Thoracic aorta (tissue), 2 donors: ENCODE measurements at regions not wholly inside any gene's neighbourhood (a gene's known extent, or its start where the extent isn't known, plus 50 kb on each side); places are given as distances from the start of the nearest gene placed in this dataset.

Experiments
- ATAC-seq: fragments of 150-250 bp; one replicate; pipeline ENCODE4 v1.8.0; 2017; ENCODE audit warnings: low read depth; ENCODE audit not compliant: insufficient number of reproducible peaks, low FRiP score
- DNase-seq: peaks from one replicate; pipeline ENCODE4 v3.0.0-alpha.2; 2020; ENCODE audit warnings: low spot score
- H3K27ac ChIP-seq, 2 donors: fragments of 200-600 bp; sonication (generic); 1 replicate in 1 of 2; 2 replicates in 1 of 2; pipeline ENCODE4 v1.5.1; 2016; ENCODE audit warnings: mild to moderate bottlenecking in 2 of 2, moderate library complexity in 2 of 2
- H3K27me3 ChIP-seq: fragments of 200-600 bp; sonication (generic); replicated peaks from 2 replicates; pipeline ENCODE4 v1.6.0; 2016; ENCODE audit warnings: mild to moderate bottlenecking; ENCODE audit not compliant: insufficient read depth
- H3K36me3 ChIP-seq: fragments of 200-600 bp; sonication (generic); one replicate; pipeline ENCODE4 v1.5.1; 2016
- H3K4me1 ChIP-seq, 2 donors: fragments of 200-600 bp; sonication (generic); 1 replicate in 1 of 2; 2 replicates in 1 of 2; pipeline versions ENCODE4 v1.5.1 to v1.6.0; 2016; ENCODE audit warnings: low read depth in 2 of 2, mild to moderate bottlenecking in 1 of 2; ENCODE audit not compliant: control insufficient read depth in 1 of 2
- H3K4me3 ChIP-seq: fragments of 200-600 bp; sonication (generic); 2 replicates; pipeline ENCODE4 v1.5.1; 2016; ENCODE audit warnings: mild to moderate bottlenecking
- H3K9me3 ChIP-seq: fragments of 200-600 bp; sonication (generic); 2 replicates; pipeline ENCODE4 v1.5.1; 2016
- CTCF ChIP-seq: fragments of 200-600 bp; sonication (generic); IDR thresholded peaks from one replicate; pipeline ENCODE4 v1.5.1; 2019; ENCODE audit warnings: antibody characterized with exemption

GRCh38 chr2:126241411-126241810, 414.5 kb upstream of the GYPC start:
- ATAC-seq (no peak), DNase-seq (no peak)
- Histone ChIP-seq H3K9me3 (no peaks in the 10 kb centered on the region), H3K27me3 (no peaks in the 10 kb centered on the region), H3K4me1 (no peaks in the 10 kb centered on the region), H3K27ac (no peak overlapping the region), H3K4me3 (no peak overlapping the region), H3K36me3 (no peaks in the 10 kb centered on the region)
- TF ChIP-seq CTCF: no peak

- ATAC-seq (no peak), DNase-seq (no peak)
- TF ChIP-seq CTCF: no peak
- H3K27ac ChIP-seq: no peak overlapping the region
- no peaks in the 10 kb centered on the region for H3K36me3 ChIP-seq
- H3K4me3 ChIP-seq: no peak overlapping the region
- no peaks in the 10 kb centered on the region for H3K9me3 ChIP-seq
- H3K27me3 ChIP-seq: no peaks in the 10 kb centered on the region
- H3K4me1 ChIP-seq: no peaks in the 10 kb centered on the region
Observed at GRCh38 chr2:126244937-126245336, 411.0 kb upstream of the GYPC start.

- Histone ChIP-seq H3K27me3 (no peaks in the 10 kb centered on the region), H3K36me3 (no peaks in the 10 kb centered on the region), H3K9me3 (no peaks in the 10 kb centered on the region), H3K4me3 (no peak overlapping the region), H3K4me1 (no peaks in the 10 kb centered on the region), H3K27ac (no peak overlapping the region)
- ATAC-seq (no peak), DNase-seq (no peak)
- TF ChIP-seq CTCF: no peak
Observed at GRCh38 chr2:126253669-126254068, 402.3 kb upstream of the GYPC start.

GRCh38 chr2:126264625-126265024, 391.3 kb upstream of the GYPC start:
- no peak for TF ChIP-seq CTCF
- DNase-seq (no peak), ATAC-seq (no peak)
- no peak overlapping the region for H3K4me3 ChIP-seq
- no peaks in the 10 kb centered on the region for H3K4me1 ChIP-seq
- H3K27ac ChIP-seq: no peak overlapping the region
- no peaks in the 10 kb centered on the region for H3K9me3 ChIP-seq
- H3K27me3 ChIP-seq: no peaks in the 10 kb centered on the region
- no peaks in the 10 kb centered on the region for H3K36me3 ChIP-seq

GRCh38 chr2:126269911-126270310, 386.0 kb upstream of the GYPC start:
- Histone ChIP-seq H3K4me1 (no peaks in the 10 kb centered on the region), H3K9me3 (no peaks in the 10 kb centered on the region), H3K27ac (no peak overlapping the region), H3K4me3 (no peak overlapping the region), H3K27me3 (no peaks in the 10 kb centered on the region), H3K36me3 (no peaks in the 10 kb centered on the region)
- no peak for TF ChIP-seq CTCF
- no peak for ATAC-seq
- no peak for DNase-seq
